GM23338 (cell line): ENCODE measurements at regions not wholly inside any gene's neighbourhood (a gene's known extent, or its start where the extent isn't known, plus 50 kb on each side); places are given as distances from the start of the nearest gene placed in this dataset.

Experiments used
- CREB1 ChIP-seq: fragments of 250-450 bp; sonication (Bioruptor Pico); IDR thresholded peaks from 2 replicates; pipeline ENCODE4 v1.5.0; 2020; ENCODE audit warnings: low read depth, mild to moderate bottlenecking, moderate library complexity
- EZH2 ChIP-seq: fragments of 200-600 bp; sonication (generic); IDR thresholded peaks from one replicate; pipeline ENCODE4 v1.8.0; 2017; ENCODE audit warnings: antibody characterized with exemption, mild to moderate bottlenecking, low read depth; ENCODE audit not compliant: unreplicated experiment
- EZH2phosphoT487 ChIP-seq: fragments of 200-600 bp; sonication (generic); IDR thresholded peaks from one replicate; pipeline ENCODE4 v1.8.1; 2018; ENCODE audit warnings: antibody characterized with exemption; ENCODE audit not compliant: unreplicated experiment
- JUNB ChIP-seq: IDR thresholded peaks from one replicate; pipeline ENCODE4 v1.6.1; 2016; ENCODE audit warnings: antibody characterized with exemption; ENCODE audit not compliant: unreplicated experiment
- NANOG ChIP-seq: IDR thresholded peaks from 2 replicates; pipeline ENCODE4 v1.6.1; 2016; ENCODE audit warnings: antibody characterized with exemption, borderline replicate concordance
- POLR2AphosphoS5 ChIP-seq: IDR thresholded peaks from 2 replicates; pipeline ENCODE4 v1.6.1; 2016; ENCODE audit warnings: antibody characterized with exemption, low read depth
- ZNF114 ChIP-seq: fragments of 250-450 bp; sonication (Bioruptor Pico); IDR thresholded peaks from 2 replicates; pipeline ENCODE4 v1.5.0; 2020; ENCODE audit warnings: mild to moderate bottlenecking, moderate library complexity
- ZNF331 ChIP-seq: fragments of 250-450 bp; sonication (Bioruptor Pico); IDR thresholded peaks from 2 replicates; pipeline ENCODE4 v1.5.0; 2020; ENCODE audit warnings: low read depth, mild to moderate bottlenecking, moderate library complexity
- TF ChIP-seq, protein P1 (sequence below), 2 experiments: fragments of 200-600 bp in 1 of 2; sonication (generic) in 1 of 2; conservative IDR thresholded peaks; 2 replicates each; pipeline versions ENCODE4 v1.5.1 to v1.6.1; 2016 to 2017; ENCODE audit warnings: antibody characterized with exemption in 2 of 2, low read depth in 2 of 2, mild to moderate bottlenecking in 2 of 2, moderate library complexity in 1 of 2
- TF ChIP-seq, protein P2 (sequence below): IDR thresholded peaks from one replicate; pipeline ENCODE4 v1.6.1; 2018; ENCODE audit warnings: antibody characterized with exemption; ENCODE audit not compliant: unreplicated experiment
- TF ChIP-seq, protein P3 (sequence below): IDR thresholded peaks from 2 replicates; pipeline ENCODE4 v1.6.1; 2016; ENCODE audit warnings: antibody characterized with exemption

DNA sequence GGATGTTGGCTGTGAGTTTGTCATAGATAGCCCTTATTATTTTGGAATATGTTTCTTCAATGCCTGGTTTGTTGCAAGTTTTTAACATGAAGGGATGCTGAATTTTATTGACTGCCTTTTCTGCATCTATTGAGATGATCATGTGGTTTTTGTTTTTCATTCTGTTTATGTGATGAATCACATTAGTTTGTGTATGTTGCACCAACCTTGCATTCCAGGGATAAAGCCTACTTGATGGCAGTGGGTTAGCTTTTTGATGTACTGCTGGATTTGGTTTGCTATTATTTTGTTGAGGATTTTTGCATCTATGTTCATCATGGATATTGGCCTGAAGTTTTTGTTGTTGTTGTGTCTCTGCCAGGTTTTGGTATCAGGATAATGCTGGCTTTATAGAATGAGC lies 225.6 kb downstream of the PCSK1 start:
- TF ChIP-seq, protein P1, sequence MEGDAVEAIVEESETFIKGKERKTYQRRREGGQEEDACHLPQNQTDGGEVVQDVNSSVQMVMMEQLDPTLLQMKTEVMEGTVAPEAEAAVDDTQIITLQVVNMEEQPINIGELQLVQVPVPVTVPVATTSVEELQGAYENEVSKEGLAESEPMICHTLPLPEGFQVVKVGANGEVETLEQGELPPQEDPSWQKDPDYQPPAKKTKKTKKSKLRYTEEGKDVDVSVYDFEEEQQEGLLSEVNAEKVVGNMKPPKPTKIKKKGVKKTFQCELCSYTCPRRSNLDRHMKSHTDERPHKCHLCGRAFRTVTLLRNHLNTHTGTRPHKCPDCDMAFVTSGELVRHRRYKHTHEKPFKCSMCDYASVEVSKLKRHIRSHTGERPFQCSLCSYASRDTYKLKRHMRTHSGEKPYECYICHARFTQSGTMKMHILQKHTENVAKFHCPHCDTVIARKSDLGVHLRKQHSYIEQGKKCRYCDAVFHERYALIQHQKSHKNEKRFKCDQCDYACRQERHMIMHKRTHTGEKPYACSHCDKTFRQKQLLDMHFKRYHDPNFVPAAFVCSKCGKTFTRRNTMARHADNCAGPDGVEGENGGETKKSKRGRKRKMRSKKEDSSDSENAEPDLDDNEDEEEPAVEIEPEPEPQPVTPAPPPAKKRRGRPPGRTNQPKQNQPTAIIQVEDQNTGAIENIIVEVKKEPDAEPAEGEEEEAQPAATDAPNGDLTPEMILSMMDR (conservative IDR thresholded peaks at IDR 0.05; ENCODE audit: low read depth in 2 of 2) = no peak
- TF ChIP-seq, protein P2, sequence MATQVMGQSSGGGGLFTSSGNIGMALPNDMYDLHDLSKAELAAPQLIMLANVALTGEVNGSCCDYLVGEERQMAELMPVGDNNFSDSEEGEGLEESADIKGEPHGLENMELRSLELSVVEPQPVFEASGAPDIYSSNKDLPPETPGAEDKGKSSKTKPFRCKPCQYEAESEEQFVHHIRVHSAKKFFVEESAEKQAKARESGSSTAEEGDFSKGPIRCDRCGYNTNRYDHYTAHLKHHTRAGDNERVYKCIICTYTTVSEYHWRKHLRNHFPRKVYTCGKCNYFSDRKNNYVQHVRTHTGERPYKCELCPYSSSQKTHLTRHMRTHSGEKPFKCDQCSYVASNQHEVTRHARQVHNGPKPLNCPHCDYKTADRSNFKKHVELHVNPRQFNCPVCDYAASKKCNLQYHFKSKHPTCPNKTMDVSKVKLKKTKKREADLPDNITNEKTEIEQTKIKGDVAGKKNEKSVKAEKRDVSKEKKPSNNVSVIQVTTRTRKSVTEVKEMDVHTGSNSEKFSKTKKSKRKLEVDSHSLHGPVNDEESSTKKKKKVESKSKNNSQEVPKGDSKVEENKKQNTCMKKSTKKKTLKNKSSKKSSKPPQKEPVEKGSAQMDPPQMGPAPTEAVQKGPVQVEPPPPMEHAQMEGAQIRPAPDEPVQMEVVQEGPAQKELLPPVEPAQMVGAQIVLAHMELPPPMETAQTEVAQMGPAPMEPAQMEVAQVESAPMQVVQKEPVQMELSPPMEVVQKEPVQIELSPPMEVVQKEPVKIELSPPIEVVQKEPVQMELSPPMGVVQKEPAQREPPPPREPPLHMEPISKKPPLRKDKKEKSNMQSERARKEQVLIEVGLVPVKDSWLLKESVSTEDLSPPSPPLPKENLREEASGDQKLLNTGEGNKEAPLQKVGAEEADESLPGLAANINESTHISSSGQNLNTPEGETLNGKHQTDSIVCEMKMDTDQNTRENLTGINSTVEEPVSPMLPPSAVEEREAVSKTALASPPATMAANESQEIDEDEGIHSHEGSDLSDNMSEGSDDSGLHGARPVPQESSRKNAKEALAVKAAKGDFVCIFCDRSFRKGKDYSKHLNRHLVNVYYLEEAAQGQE = no peak
- TF ChIP-seq EZH2phosphoT487 (no peak), POLR2AphosphoS5 (no peak), EZH2 (no peak), JUNB (no peak), CREB1 (CRISPR knock-in tag) (no peak), NANOG (no peak), ZNF114 (CRISPR knock-in tag) (no peak), ZNF331 (CRISPR knock-in tag) (no peak)
- TF ChIP-seq, protein P3, sequence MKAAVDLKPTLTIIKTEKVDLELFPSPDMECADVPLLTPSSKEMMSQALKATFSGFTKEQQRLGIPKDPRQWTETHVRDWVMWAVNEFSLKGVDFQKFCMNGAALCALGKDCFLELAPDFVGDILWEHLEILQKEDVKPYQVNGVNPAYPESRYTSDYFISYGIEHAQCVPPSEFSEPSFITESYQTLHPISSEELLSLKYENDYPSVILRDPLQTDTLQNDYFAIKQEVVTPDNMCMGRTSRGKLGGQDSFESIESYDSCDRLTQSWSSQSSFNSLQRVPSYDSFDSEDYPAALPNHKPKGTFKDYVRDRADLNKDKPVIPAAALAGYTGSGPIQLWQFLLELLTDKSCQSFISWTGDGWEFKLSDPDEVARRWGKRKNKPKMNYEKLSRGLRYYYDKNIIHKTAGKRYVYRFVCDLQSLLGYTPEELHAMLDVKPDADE = no peak
